HG03558 (cell line): ENCODE measurements at regions not wholly inside any gene's neighbourhood (a gene's known extent, or its start where the extent isn't known, plus 50 kb on each side); places are given as distances from the start of the nearest gene placed in this dataset.

Source experiments
- ATAC-seq: cut with Tn5 transposase; IDR thresholded peaks from one replicate; pipeline ENCODE4 v1.9.1; 2021; ENCODE audit warnings: moderate number of reproducible peaks; ENCODE audit not compliant: unreplicated experiment; ENCODE audit errors: extremely low read depth

DNA sequence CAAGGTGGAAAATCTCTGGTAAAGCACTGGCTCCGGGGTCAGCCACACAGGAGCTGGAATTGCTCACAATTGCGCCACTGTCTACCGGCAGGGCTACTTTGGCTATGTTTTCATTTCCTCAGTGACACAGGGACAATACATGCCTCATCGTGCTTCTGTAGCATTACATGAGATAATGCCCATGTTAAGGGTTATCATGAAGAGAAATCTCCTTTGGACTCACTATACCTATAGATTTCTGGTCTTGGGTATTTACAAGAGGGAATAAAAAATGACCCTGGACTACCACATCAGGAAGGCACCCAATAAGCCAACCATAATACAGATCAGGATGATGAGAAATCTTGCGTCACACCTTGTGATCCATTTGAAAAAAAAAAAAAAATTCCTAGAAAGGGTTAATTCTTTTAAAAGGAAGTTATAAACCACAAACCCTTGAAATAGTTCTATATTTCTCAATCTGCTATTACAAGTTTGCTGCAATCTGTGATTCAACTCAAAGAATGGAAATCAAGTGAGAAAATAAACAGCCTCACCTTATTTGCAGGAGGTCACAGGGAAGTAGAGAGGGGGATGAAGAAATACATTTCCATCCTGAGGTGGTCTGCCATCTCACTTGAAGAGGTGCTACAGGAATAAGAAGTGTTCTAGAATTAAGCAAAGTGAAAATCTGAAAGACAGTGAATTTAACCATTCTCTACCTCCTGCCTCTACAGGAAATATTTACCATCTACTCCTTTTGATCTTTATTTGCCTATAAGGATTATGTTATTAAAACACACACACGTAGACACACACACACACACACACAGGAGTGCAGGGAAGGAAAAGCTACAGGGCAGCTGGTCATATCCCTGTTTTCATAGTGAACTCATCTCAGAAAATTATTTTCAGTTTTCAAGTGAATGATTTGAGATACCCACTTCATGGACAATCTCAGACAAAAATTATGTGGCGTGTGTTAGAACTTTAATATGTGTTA is 231.3 kb upstream of the CELF2 start:
- no peak for ATAC-seq

GRCh38 chr10:10787586-10787985 is 230.1 kb upstream of the CELF2 start:
- no peak for ATAC-seq

DNA sequence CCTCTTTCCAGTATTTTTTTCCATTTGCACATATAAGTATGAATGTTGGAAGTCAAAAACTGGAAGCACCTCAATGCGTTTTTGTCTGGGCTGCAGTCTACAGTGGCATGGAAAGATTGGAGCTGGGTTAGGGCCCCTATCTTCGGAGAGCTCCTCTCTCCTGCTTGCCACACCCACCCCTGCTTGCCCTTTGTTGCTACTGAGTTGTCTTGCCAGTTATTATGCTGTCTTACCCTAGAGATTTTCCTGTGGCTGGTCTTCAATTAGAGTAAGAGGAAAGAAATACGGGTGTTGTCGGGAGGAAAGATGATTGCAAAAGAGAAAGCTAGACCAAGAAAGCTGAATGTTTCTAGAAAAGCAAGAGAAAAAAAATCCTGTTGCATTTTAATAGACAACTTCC is 228.9 kb upstream of the CELF2 start:
- ATAC-seq, result no peak

GRCh38 chr10:10791869-10792268 is 225.8 kb upstream of the CELF2 start:
- ATAC-seq, result no peak

DNA sequence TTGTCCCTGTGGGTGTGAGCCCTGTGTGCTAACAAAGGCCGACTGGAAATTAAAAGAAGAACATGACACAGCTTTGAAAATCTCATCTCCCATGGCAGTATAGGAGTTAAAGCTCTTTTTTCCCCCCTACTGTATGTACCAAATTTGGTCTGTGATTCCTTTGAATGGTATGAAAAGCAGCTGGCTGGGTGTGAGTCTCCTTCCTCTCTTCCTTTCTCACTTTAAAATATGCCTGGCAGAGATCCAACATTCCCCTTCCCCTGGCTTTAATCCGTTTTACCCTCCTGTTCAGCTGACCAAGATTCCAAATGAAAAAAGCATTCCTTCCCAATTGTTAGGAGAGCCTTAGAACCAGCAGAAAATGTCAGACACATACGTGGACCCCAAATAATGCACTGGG is 225.0 kb upstream of the CELF2 start:
- no peak for ATAC-seq

- ATAC-seq, result no peak
Observed at GRCh38 chr10:10794046-10794445, 223.6 kb upstream of the CELF2 start.

GRCh38 chr10:10794791-10795191 is 222.9 kb upstream of the CELF2 start:
- no peak for ATAC-seq

DNA sequence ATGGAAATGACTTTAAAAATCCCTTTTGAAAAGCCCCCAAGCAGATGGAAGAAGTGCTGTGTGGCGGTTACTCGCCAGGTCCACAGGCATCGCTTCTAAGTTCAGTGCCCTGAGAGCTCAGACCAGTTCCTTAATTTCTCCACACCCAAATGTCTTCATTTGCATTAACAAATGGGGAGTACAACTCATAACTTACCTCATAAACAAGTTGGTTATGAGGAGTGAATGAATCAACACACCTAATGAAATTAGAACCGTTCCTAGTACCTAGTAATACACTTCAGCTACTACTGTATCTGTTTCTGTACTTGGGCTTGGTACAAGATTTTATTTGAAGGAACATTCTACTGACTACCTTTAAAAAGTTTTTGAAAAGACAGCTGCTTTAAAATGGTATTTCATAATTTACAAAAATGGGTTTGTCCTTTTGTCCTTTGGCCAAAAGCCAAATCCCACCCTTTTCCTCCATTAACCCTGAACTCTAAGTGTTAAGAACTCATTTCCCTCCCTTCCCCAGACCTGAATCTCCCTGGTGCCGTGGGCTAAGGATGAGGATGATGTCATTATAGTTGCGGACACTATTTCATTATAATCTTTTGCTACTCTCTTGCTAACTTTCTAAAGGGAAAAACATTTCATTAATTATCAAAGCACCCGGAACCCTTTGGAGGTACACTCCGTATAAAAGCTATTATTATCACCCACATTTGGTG is 221.5 kb upstream of the CELF2 start:
- no peak for ATAC-seq

GRCh38 chr10:10796774-10797415 is 220.8 kb upstream of the CELF2 start:
- ATAC-seq, result no peak

DNA sequence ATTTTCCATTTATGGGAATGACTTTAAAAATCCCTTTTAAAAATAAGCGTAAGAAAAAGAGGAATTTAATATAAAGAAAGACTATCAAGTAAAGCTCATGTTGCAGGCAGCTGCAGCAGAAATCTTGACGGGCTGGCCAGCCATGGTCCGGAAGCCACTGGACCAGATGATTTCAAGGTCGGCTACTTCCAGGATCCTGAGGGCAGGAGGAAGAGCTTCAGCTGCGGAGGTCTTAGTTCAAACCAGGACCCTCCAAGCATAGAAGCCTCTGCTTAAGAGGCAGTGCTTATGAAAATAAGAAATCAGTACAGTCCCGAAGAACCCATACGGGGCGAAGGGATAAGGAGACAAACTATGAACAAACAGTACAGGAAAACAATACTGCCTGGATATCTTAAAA is 220.2 kb upstream of the CELF2 start:
- no peak for ATAC-seq

DNA sequence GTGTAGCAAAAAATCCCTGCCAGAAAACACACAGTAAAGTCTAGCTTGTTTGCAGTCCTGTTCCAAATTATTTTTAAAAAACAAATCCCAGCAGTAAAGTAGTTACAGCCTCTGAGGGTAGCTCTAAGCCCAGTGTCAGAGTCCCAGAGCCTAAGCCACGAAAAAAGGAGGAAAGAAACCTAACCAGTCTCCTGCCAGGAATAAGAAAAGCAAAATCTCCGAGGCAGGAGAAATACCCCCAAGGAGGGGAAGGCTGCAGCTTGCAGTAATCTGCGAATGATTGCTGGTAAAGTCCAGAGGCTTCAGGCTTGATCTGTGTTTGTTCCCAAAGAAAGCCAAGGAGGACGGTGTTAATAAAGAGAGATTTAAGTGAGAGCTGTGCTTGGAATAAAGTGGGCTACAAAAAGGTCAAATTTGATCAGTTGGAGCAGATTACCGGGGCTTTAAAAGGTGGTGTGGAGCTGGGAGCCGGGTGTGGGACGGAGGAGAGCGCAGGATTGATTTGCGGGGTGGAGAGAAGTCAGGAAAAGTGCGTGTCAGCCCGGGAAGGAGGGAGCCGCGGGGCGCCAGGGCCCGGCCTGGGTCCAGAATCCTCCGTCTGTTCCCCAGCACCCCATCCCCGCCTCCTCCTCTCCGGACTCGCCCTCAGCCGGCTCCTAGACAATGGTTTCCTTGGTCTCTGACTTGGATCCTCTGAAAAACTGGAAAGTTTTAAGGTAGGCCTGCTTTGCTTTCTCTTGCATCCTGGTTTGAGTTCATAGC is 219.4 kb upstream of the CELF2 start:
- ATAC-seq, result no peak

- ATAC-seq, result no peak
Observed at GRCh38 chr10:10798864-10799192, 218.8 kb upstream of the CELF2 start.

DNA sequence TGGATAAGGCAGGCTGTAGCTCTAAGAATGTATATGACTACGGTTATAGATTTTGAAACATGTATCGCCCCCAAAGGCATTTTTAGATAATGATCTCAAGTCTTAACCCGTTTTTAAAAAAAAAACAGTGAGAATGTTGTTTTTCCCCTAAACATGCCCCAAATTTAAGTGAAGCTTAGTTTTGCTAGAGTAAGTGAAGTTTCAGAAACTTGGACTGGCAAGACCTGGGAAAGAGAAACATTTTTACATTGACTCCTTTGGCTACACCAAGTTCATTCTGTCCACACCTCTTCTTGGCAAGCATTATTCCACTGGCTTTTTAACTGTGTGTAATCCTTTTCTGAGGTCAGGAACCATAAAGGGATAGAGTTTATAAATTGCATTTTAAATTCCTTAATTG is 216.7 kb upstream of the CELF2 start:
- no peak for ATAC-seq

GRCh38 chr10:10803278-10803677 is 214.4 kb upstream of the CELF2 start:
- no peak for ATAC-seq

DNA sequence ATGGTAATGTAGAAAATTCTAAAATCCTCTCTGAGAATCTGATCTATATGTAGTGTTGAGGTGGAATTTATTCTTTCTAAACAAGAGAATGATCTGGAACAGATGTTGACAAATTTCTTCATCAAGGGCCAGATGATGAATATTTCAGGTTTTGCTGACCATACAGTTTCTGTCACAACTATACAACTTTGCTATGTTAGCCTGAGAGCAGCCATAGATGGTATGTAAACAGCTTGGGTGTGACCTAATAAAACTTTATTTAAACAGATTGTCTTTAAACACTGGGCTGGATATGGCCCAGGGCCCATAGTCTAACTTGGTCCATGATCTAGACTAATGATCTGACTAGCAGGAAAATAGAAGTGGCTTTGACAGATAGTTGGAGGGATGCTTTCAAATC is 213.6 kb upstream of the CELF2 start:
- no peak for ATAC-seq

DNA sequence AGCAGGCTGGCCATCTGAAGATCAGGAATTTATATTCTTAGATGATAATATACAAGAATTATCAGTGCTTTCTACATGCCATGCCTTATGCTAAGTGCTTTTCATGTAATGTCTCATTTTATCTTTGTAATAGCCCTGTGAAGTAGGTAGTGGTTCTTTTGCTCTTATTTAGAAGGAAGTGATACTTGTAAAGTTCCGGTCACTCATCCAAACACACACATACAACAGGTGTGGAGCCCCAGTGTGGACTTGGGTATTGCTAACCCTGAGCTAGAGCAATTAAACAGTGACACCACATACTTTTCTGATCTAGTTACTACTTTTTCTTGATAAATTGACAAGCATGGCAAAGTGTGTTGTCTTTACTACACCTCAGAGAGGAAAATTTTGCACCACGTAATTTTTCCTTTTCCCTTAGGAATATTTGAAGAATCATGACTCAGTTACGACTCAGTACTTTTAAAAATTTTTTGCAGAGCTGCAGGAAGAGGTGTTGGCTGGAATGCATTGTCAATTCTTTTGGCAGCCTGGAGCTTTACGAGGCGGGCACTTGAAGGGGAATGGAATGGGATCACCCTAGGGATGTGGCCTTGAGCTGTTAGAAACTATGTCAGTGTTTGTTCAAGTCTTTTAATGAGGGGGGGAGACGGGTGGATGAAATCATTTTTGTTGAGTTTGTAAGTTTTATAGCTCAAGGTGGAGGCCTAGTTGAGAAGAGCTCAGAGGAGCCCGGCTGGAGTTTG is 212.5 kb upstream of the CELF2 start:
- no peak for ATAC-seq

- no peak for ATAC-seq
Observed at GRCh38 chr10:10807106-10807505, 210.6 kb upstream of the CELF2 start.

GRCh38 chr10:10811562-10811961 is 206.1 kb upstream of the CELF2 start:
- ATAC-seq, result no peak

GRCh38 chr10:10813656-10814055 is 204.0 kb upstream of the CELF2 start:
- ATAC-seq, result no peak

DNA sequence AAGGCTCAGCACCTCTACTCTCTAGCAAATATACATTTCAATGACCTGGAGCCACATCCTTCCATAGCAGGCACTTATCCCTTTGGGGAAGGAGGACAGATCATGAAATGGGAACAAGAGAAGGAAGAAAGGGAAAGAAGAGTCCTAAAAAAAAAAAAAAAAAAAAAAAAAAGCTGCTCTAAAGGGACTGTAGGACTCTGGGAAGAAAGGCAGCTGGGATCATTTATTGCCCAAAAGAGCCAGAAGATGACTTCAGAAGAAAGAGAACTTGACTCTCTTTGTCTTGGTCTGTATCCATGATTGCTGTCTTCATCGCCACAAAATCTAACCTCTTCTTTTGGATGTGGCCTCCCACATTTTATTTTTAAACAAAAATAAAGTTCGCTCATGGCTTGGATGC is 203.6 kb upstream of the CELF2 start:
- no peak for ATAC-seq
